K562 (cell line): ENCODE measurements at regions not wholly inside any gene's neighbourhood (a gene's known extent, or its start where the extent isn't known, plus 50 kb on each side); places are given as distances from the start of the nearest gene placed in this dataset.

ENCODE experiments used
- ATAC-seq: fragments of 200-7000 bp; cut with Tn5 transposase; 3 replicates; pipeline ENCODE4 v1.9.1; 2020; ENCODE audit warnings: moderate library complexity
- BruUV-seq: library from RNA; stranded (reverse); fragments of 400-500 nt; replicated peaks from 2 replicates; lab custom pipeline; 2021; lab: Mats Ljungman, UMichigan
- CTCF ChIA-PET: fragments of 300-600 bp; formaldehyde crosslinking; extraction: SDS; loops from one replicate; lab custom pipeline; 2021; ENCODE audit warnings: low intra/inter-chr PET ratio; lab: Yijun Ruan, JAX
- POLR2A ChIA-PET: fragments of 300-600, 350-650 bp; sonication (Branson Sonifier 250); formaldehyde crosslinking; extraction: SDS; loops from one replicate; lab custom pipeline; 2021; ENCODE audit warnings: antibody characterized with exemption, inconsistent platforms; lab: Yijun Ruan, JAX
- DNase-seq, 4 experiments: peaks; one replicate each; pipeline versions ENCODE4 v3.0.0 to v3.0.0-alpha.2; 2011 to 2018; ENCODE audit warnings: low spot score in 3 of 4, mixed read lengths in 3 of 4; ENCODE audit errors: extremely low read depth in 1 of 4
- FAIRE-seq: peaks from 2 replicates; lab custom pipeline; 2011; peaks lifted over from hg19 to GRCh38; lab: Jason Lieb, UNC
- H2AFZ ChIP-seq: 2 replicates; pipeline ENCODE4 v1.6.0; 2011; ENCODE audit warnings: low read depth, low read length, control low read depth, inconsistent platforms
- H3K27ac ChIP-seq: fragments of 200-600 bp; 3 replicates; pipeline ENCODE4 v1.8.0; 2011; ENCODE audit warnings: low read depth, mild to moderate bottlenecking, control low read depth, inconsistent platforms, low read length, moderate library complexity, mixed read lengths; ENCODE audit errors: extremely low read depth
- H3K27me3 ChIP-seq, 2 experiments: fragments of 300-600 bp in 1 of 2; 2 replicates in 1 of 2; 3 replicates in 1 of 2; pipeline versions ENCODE4 v1.6.0 to v1.8.0; 2011; ENCODE audit warnings: inconsistent platforms in 2 of 2, low read length in 2 of 2, mild to moderate bottlenecking in 1 of 2, mixed read lengths in 1 of 2, moderate library complexity in 1 of 2; ENCODE audit not compliant: control insufficient read depth in 2 of 2, insufficient read depth in 2 of 2
- H3K36me3 ChIP-seq: fragments of 300-600 bp; 3 replicates; pipeline ENCODE4 v1.8.0; 2011; ENCODE audit warnings: mild to moderate bottlenecking, low read length, inconsistent platforms; ENCODE audit not compliant: control insufficient read depth, insufficient read depth
- H3K4me1 ChIP-seq, 2 experiments: fragments of 200-600 bp in 1 of 2; replicated peaks in 1 of 2; 2 replicates in 1 of 2; 3 replicates in 1 of 2; pipeline versions ENCODE4 v1.5.1 to v1.8.0; 2011; ENCODE audit warnings: inconsistent platforms in 2 of 2, low read length in 2 of 2, mild to moderate bottlenecking in 1 of 2, mixed read lengths in 1 of 2, moderate library complexity in 1 of 2; ENCODE audit not compliant: control insufficient read depth in 2 of 2, insufficient read depth in 2 of 2
- H3K4me2 ChIP-seq: 2 replicates; pipeline ENCODE4 v1.6.1; 2011; ENCODE audit warnings: low read length, control low read depth, inconsistent platforms, mixed read lengths; ENCODE audit not compliant: insufficient read depth
- H3K4me3 ChIP-seq: fragments of 200-600 bp; sonication (generic), shearing (Covaris generic); 2 replicates; pipeline ENCODE4 v1.5.1; 2016; ENCODE audit warnings: control low read depth, inconsistent platforms
- H3K79me2 ChIP-seq: fragments of 200-600 bp; 3 replicates; pipeline ENCODE4 v1.8.0; 2011; ENCODE audit warnings: low read length, inconsistent platforms; ENCODE audit not compliant: control insufficient read depth, insufficient read depth
- H3K9ac ChIP-seq, 2 experiments: 2 replicates each; pipeline versions ENCODE4 v1.6.0 to v1.6.1; 2011; ENCODE audit warnings: low read depth in 2 of 2, low read length in 2 of 2, control low read depth in 1 of 2, inconsistent platforms in 1 of 2, mild to moderate bottlenecking in 1 of 2, mixed read lengths in 1 of 2; ENCODE audit not compliant: insufficient read depth in 1 of 2
- H3K9me1 ChIP-seq: one replicate; pipeline ENCODE4 v1.6.0; 2011; ENCODE audit warnings: inconsistent platforms, mild to moderate bottlenecking, low read length, moderate library complexity; ENCODE audit not compliant: control insufficient read depth, insufficient read depth
- H3K9me3 ChIP-seq: replicated peaks from 2 replicates; pipeline ENCODE4 v1.5.1; 2011; ENCODE audit warnings: low read depth, low read length, inconsistent platforms; ENCODE audit not compliant: control insufficient read depth, insufficient read depth
- H4K20me1 ChIP-seq: replicated peaks from 2 replicates; pipeline ENCODE4 v1.6.1; 2011; ENCODE audit warnings: low read length, inconsistent platforms, mixed read lengths; ENCODE audit not compliant: control insufficient read depth, insufficient read depth
- CSDE1 ChIP-seq, 2 experiments: fragments of 450-650 bp; IDR thresholded peaks; 2 replicates each; pipeline ENCODE4 v1.6.1; 2016; ENCODE audit warnings: mild to moderate bottlenecking in 1 of 2
- ERF ChIP-seq: fragments of 450-650 bp; formaldehyde crosslinking; IDR thresholded peaks from 2 replicates; pipeline ENCODE4 v1.4.0; 2020; ENCODE audit warnings: mild to moderate bottlenecking, mixed read lengths
- POLR2B ChIP-seq: fragments of 450-650 bp; IDR thresholded peaks from 2 replicates; pipeline ENCODE4 v1.6.1; 2018; ENCODE audit warnings: low read depth; ENCODE audit not compliant: partially characterized antibody
- ZNF3 ChIP-seq: fragments of 250-450 bp; sonication (Bioruptor Pico); IDR thresholded peaks from 2 replicates; pipeline ENCODE4 v1.5.0; 2021; ENCODE audit warnings: mild to moderate bottlenecking, moderate library complexity
- ZNF384 ChIP-seq: IDR thresholded peaks from 2 replicates; pipeline ENCODE4 v1.6.1; 2012; ENCODE audit warnings: low read depth, low read length, improper control_type of control experiment
- ZNF79 ChIP-seq: fragments of 250-450 bp; sonication (Bioruptor Pico); IDR thresholded peaks from 2 replicates; pipeline ENCODE4 v1.4.0; 2020; ENCODE audit warnings: low read depth, mild to moderate bottlenecking, moderate library complexity
- WGBS: fragments of 100-300 bp; shearing (Covaris generic); methylation state at CpG from one replicate; pipeline ENCODE4 v1.1.6; 2016; ENCODE audit warnings: low coverage, mixed read lengths; ENCODE audit not compliant: insufficient coverage; ENCODE audit errors: missing lambda C conversion rate; 5-methylcytosine and 5-hydroxymethylcytosine counted together
- in situ Hi-C: fragments of 300-500 bp; cut with MboI; formaldehyde crosslinking; loops from 4 replicates; pipeline ENCODE4 v1.15.0; 2018; ENCODE audit warnings: inconsistent platforms, mixed read lengths
- intact Hi-C: fragments of 100-400 bp; cut with micrococcal nuclease; formaldehyde crosslinking; loops from 2 replicates; pipeline ENCODE4 v1.14.2; 2022

DNA sequence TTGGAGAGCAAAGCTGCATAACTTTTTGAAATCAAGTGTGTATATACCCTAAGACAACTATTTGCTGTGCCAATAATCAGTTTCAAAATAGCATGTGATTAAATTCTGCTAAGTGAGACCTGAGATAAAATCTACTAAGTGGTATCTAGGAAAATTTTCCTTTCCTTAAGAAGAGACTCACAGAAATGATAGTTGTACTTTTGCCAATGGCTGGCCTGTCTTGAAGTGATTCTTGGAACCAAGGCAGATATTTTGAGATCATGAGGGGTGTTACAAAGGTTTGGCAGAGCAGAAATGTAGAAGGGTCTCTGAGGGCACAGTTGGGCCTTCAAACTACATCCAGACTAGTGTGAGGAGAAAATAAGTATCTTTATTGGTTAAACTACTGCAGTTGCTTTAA, 902.6 kb upstream of the TENM4 start:
- no peaks in the 10 kb centered on the region for H3K27me3 ChIP-seq
- H3K4me2 ChIP-seq, result no peak overlapping the region
- no peaks in the 10 kb centered on the region for H4K20me1 ChIP-seq
- no peaks in the 10 kb centered on the region for H3K4me1 ChIP-seq
- H3K36me3 ChIP-seq, result no peaks in the 10 kb centered on the region
- in situ Hi-C loops, result no loop called here
- no peak overlapping the region for H3K9ac ChIP-seq
- no peak for DNase-seq
- ChIA-PET POLR2A (no interaction called here), CTCF (no interaction called here)
- no TSS peak for BruUV-seq
- H2AFZ ChIP-seq, result no peak overlapping the region
- no peaks in the 10 kb centered on the region for H3K79me2 ChIP-seq
- TF ChIP-seq POLR2B (no peak), ZNF384 (no peak), CSDE1 (IDR thresholded peaks at IDR 0.05) (no peak), ZNF3 (CRISPR knock-in tag) (no peak), ZNF79 (CRISPR knock-in tag) (no peak)
- H3K27ac ChIP-seq, result no peak overlapping the region
- H3K4me3 ChIP-seq, result no peak overlapping the region
- FAIRE-seq, result no peak
- H3K9me3 ChIP-seq, result no peaks in the 10 kb centered on the region; the same call in 1 of the 2 replicates
- ATAC-seq, result no peak
- no peaks in the 10 kb centered on the region for H3K9me1 ChIP-seq
- intact Hi-C loops, result no loop called here

DNA sequence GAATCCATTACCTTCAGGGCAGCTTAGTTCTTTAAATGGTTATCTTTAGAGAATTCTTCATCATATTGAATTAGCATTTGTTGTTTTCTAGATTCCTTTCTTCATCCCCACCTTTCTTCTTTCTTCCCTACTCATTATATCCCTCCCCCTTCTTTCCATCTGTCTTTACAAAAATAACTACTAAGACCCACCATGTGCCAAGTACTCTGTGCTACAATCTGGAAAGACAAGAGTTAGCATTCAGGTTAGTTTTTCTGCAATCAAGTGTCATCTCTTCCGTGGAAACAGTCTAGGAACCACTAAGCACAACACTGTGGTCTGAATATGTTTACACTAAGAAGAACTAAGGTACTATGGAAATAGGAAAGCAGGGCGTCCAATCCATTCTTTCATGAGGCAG, 897.4 kb upstream of the TENM4 start:
- no peaks in the 10 kb centered on the region for H3K27me3 ChIP-seq
- H2AFZ ChIP-seq, result no peak overlapping the region
- intact Hi-C loops, result no loop called here
- DNase-seq (no peak), FAIRE-seq (no peak), ATAC-seq (no peak)
- no peak overlapping the region for H3K4me2 ChIP-seq
- H3K9me3 ChIP-seq, result no peaks in the 10 kb centered on the region; the same call in 1 of the 2 replicates
- in situ Hi-C loops, result no loop called here
- WGBS, result 0% methylated on average over 2 of the region's 2 CpGs
- no peaks in the 10 kb centered on the region for H4K20me1 ChIP-seq
- CTCF ChIA-PET, result no interaction called here
- POLR2A ChIA-PET, result no interaction called here
- no peak overlapping the region for H3K4me3 ChIP-seq
- H3K4me1 ChIP-seq, result no peaks in the 10 kb centered on the region
- no peak for TF ChIP-seq ERF
- no peak overlapping the region for H3K27ac ChIP-seq
- no peaks in the 10 kb centered on the region for H3K36me3 ChIP-seq
- BruUV-seq, result no TSS peak
- no peaks in the 10 kb centered on the region for H3K79me2 ChIP-seq
- H3K9me1 ChIP-seq, result no peaks in the 10 kb centered on the region
- H3K9ac ChIP-seq, result no peak overlapping the region
